ENCODE measurements at regions not wholly inside any gene's neighbourhood (a gene's known extent, or its start where the extent isn't known, plus 50 kb on each side); places are given as distances from the start of the nearest gene placed in this dataset.

DNA sequence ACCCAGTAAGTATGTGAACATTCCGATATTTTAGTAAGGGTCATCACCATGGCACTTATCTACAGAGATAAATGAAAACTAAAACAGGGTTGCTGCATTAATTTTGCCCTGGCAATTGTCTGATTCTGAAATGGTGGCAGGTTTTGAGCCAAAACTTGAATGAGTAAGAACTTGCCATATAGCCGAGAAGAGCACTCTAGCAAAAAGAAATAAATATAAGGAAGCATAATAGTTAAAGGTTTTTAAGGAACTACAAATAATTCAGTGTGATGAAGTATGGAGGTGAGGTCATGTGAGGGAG lies 68.5 kb upstream of the BTN3A2 start:
- TF ChIP-seq, protein P1, sequence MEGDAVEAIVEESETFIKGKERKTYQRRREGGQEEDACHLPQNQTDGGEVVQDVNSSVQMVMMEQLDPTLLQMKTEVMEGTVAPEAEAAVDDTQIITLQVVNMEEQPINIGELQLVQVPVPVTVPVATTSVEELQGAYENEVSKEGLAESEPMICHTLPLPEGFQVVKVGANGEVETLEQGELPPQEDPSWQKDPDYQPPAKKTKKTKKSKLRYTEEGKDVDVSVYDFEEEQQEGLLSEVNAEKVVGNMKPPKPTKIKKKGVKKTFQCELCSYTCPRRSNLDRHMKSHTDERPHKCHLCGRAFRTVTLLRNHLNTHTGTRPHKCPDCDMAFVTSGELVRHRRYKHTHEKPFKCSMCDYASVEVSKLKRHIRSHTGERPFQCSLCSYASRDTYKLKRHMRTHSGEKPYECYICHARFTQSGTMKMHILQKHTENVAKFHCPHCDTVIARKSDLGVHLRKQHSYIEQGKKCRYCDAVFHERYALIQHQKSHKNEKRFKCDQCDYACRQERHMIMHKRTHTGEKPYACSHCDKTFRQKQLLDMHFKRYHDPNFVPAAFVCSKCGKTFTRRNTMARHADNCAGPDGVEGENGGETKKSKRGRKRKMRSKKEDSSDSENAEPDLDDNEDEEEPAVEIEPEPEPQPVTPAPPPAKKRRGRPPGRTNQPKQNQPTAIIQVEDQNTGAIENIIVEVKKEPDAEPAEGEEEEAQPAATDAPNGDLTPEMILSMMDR (IDR thresholded peaks at IDR 0.05), result no peak
- no peak for TF ChIP-seq EZH2 (IDR thresholded peaks at IDR 0.05; ENCODE audit: borderline replicate concordance, insufficient read depth, low read depth, low read length, poor library complexity, severe bottlenecking)
- no CpG with 5 or more reads among the region's 2 CpGs for WGBS (ENCODE audit: insufficient coverage)

DNA sequence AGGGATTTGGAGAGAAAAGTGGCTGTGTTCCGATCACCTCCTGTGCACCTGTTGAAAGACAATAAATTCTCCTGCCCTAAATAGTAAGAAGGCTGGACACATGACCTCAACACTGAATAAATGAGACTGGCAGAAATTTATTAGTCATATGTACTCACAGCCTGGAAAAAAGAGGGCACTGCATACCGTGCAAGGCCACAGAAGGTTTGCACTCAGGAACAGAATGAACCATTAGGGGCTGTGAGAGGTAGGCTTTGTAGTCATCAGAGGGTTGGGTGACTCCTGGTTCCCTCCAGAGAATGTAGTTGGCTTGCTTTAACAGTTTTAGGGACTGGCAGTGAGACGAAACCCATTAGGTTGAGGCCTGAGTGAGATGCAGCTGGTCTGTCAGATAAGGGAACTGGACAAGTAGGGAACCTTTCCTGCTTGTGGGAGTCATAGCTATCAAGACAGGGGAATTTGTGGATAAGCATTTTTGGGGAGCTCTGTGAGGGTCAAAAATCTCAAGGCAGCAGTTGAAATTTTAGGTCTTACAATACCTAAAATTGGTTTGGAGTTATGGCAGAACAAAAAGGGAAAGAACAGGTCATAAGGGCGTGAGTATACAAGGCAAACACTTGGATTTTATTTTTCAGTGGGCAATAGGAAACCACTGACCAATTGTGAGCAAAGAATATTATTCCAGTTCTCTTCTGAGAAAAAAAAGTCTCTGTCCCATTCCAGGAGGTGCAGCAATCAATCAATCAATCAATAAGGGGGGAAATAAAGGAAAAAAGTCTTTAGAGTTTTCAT lies 67.9 kb upstream of the BTN3A2 start:
- no peaks in the 10 kb centered on the region for H4K20me1 ChIP-seq (ENCODE audit: control insufficient read depth, insufficient read depth, low read length, poor library complexity, severe bottlenecking)
- H3K4me2 ChIP-seq (replicated peaks; ENCODE audit: low read depth, low read length, poor library complexity, severe bottlenecking), result no peak overlapping the region
- no peaks in the 10 kb centered on the region for H3K36me3 ChIP-seq (replicated peaks in 1 of 2; ENCODE audit: control extremely low read depth in 1 of 2, control insufficient read depth in 1 of 2, extremely low read depth in 1 of 2, insufficient read depth in 2 of 2, low read length in 1 of 2)
- 75% methylated on average over 2 of the region's 4 CpGs for WGBS (ENCODE audit: insufficient coverage)
- no peaks in the 10 kb centered on the region for H3K79me2 ChIP-seq (ENCODE audit: control insufficient read depth, insufficient read depth, low read length)
- H3K4me1 ChIP-seq (ENCODE audit: control insufficient read depth in 2 of 2, insufficient read depth in 2 of 2, low read length in 2 of 2), result peaks cover 0 to 4% of the 10 kb centered on the region in 2 donors
- POLR2A ChIA-PET, result no interaction called here
- H2AFZ ChIP-seq (ENCODE audit: insufficient read depth, low read depth, low read length, poor library complexity, severe bottlenecking), result no peak overlapping the region
- no peak overlapping the region for H3K4me3 ChIP-seq (ENCODE audit: control extremely low read depth in 1 of 5, extremely low read depth in 1 of 5, insufficient read depth in 1 of 5, low read depth in 2 of 5, low read length in 4 of 5)
- no peaks in the 10 kb centered on the region for H3K9me3 ChIP-seq (ENCODE audit: control extremely low read depth in 1 of 3, control insufficient read depth in 2 of 3, insufficient read depth in 1 of 3, low read length in 2 of 3)
- H3K27ac ChIP-seq (ENCODE audit: low read length in 2 of 2), result no peak overlapping the region
- H3K27me3 ChIP-seq (replicated peaks in 1 of 4; ENCODE audit: control extremely low read depth in 1 of 4, control insufficient read depth in 3 of 4, insufficient read depth in 4 of 4, low read length in 3 of 4), result peaks cover 0 to 4% (median 1%) of the 10 kb centered on the region in 4 experiments
- CTCF ChIA-PET, result no interaction called here
- TF ChIP-seq EZH2 (IDR thresholded peaks at IDR 0.05; ENCODE audit: borderline replicate concordance, insufficient read depth, low read depth, low read length, poor library complexity, severe bottlenecking), result no peak
- TF ChIP-seq, protein P1 (IDR thresholded peaks at IDR 0.05), result no peak
- Mint-ChIP-seq H3K4me3 (no peak overlapping the region), H3K9me3 (ENCODE audit: insufficient read depth) (no peaks in the 10 kb centered on the region), H3K27ac (no peak overlapping the region), H3K4me1 (peaks cover 5% of the 10 kb centered on the region), H3K27me3 (peaks cover 8% of the 10 kb centered on the region)
- intact Hi-C loops (cut with micrococcal nuclease), result no loop called here
- H3K9ac ChIP-seq (ENCODE audit: low read length), result no peak overlapping the region
- ATAC-seq (ENCODE audit: low read depth) (no peak), DNase-seq (no peak)

More for the DNA sequence above, 68.5 kb upstream of the BTN3A2 start:
- DNase-seq (no peak), ATAC-seq (ENCODE audit: low read depth) (no peak)
- CTCF ChIA-PET, result no interaction called here
- H3K9me3 ChIP-seq (ENCODE audit: control extremely low read depth in 1 of 3, control insufficient read depth in 2 of 3, insufficient read depth in 1 of 3, low read length in 2 of 3), result no peaks in the 10 kb centered on the region
- H3K4me1 ChIP-seq (ENCODE audit: control insufficient read depth in 2 of 2, insufficient read depth in 2 of 2, low read length in 2 of 2), result peaks cover 0 to 4% of the 10 kb centered on the region in 2 donors
- no peaks in the 10 kb centered on the region for H3K36me3 ChIP-seq (replicated peaks in 1 of 2; ENCODE audit: control extremely low read depth in 1 of 2, control insufficient read depth in 1 of 2, extremely low read depth in 1 of 2, insufficient read depth in 2 of 2, low read length in 1 of 2)
- no peaks in the 10 kb centered on the region for H3K79me2 ChIP-seq (ENCODE audit: control insufficient read depth, insufficient read depth, low read length)
- intact Hi-C loops (cut with micrococcal nuclease), result no loop called here
- no peaks in the 10 kb centered on the region for H3K9me3 Mint-ChIP-seq (ENCODE audit: insufficient read depth)
- H3K4me3 ChIP-seq (ENCODE audit: control extremely low read depth in 1 of 5, extremely low read depth in 1 of 5, insufficient read depth in 1 of 5, low read depth in 2 of 5, low read length in 4 of 5), result no peak overlapping the region
- H3K4me3 Mint-ChIP-seq, result no peak overlapping the region
- H3K27me3 Mint-ChIP-seq, result peaks cover 8% of the 10 kb centered on the region
- no peak overlapping the region for H3K27ac Mint-ChIP-seq
- H4K20me1 ChIP-seq (ENCODE audit: control insufficient read depth, insufficient read depth, low read length, poor library complexity, severe bottlenecking), result no peaks in the 10 kb centered on the region
- H2AFZ ChIP-seq (ENCODE audit: insufficient read depth, low read depth, low read length, poor library complexity, severe bottlenecking), result no peak overlapping the region
- no peak overlapping the region for H3K4me2 ChIP-seq (replicated peaks; ENCODE audit: low read depth, low read length, poor library complexity, severe bottlenecking)
- no peak overlapping the region for H3K27ac ChIP-seq (ENCODE audit: low read length in 2 of 2)
- no peak overlapping the region for H3K9ac ChIP-seq (ENCODE audit: low read length)
- POLR2A ChIA-PET, result no interaction called here
- H3K27me3 ChIP-seq (replicated peaks in 1 of 4; ENCODE audit: control extremely low read depth in 1 of 4, control insufficient read depth in 3 of 4, insufficient read depth in 4 of 4, low read length in 3 of 4), result peaks cover 0 to 4% (median 1%) of the 10 kb centered on the region in 4 experiments
- peaks cover 5% of the 10 kb centered on the region for H3K4me1 Mint-ChIP-seq

All from B cell (primary cell).